ENCODE measurements at regions not wholly inside any gene's neighbourhood (a gene's known extent, or its start where the extent isn't known, plus 50 kb on each side); places are given as distances from the start of the nearest gene placed in this dataset.

- TF ChIP-seq, protein P1, sequence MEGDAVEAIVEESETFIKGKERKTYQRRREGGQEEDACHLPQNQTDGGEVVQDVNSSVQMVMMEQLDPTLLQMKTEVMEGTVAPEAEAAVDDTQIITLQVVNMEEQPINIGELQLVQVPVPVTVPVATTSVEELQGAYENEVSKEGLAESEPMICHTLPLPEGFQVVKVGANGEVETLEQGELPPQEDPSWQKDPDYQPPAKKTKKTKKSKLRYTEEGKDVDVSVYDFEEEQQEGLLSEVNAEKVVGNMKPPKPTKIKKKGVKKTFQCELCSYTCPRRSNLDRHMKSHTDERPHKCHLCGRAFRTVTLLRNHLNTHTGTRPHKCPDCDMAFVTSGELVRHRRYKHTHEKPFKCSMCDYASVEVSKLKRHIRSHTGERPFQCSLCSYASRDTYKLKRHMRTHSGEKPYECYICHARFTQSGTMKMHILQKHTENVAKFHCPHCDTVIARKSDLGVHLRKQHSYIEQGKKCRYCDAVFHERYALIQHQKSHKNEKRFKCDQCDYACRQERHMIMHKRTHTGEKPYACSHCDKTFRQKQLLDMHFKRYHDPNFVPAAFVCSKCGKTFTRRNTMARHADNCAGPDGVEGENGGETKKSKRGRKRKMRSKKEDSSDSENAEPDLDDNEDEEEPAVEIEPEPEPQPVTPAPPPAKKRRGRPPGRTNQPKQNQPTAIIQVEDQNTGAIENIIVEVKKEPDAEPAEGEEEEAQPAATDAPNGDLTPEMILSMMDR (IDR thresholded peaks at IDR 0.05; ENCODE audit: insufficient read depth, low read length), result no peak
- TF ChIP-seq REST (IDR thresholded peaks at IDR 0.05; ENCODE audit: insufficient replicate concordance, low read depth), result no peak
Measured at GRCh38 chr7:39827571-39827970, 122.5 kb upstream of the CDK13 start.

All from HL-60 (cell line).